AG09319 (cell line): ENCODE measurements at regions not wholly inside any gene's neighbourhood (a gene's known extent, or its start where the extent isn't known, plus 50 kb on each side); places are given as distances from the start of the nearest gene placed in this dataset.

Experiments used
- DNase-seq: peaks from one replicate; pipeline ENCODE4 v3.0.0-alpha.2; 2010; ENCODE audit warnings: low read depth; ENCODE audit errors: extremely low read depth
- CTCF ChIP-seq: IDR thresholded peaks from 2 replicates; pipeline ENCODE4 v1.5.1; 2011; ENCODE audit warnings: low read depth, mild to moderate bottlenecking, inconsistent platforms, low read length, moderate library complexity

DNA sequence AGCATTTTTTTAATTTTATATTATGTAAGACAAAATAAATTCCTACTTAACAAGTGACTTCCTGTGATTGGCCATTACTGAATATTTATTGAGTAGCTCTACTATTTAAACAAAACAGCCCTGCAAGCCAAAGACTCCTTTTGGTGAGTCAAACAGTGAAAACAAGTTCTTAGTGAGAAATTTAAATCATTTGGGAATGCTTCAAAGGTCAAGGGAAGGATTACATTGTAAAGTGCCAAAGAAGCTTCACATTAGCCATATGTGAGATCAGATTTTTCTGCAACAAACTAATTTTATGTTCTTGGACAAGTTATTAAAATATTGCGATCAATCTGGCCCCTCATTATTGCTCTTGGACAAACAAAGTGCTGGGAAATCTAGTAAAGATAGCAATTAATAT lies 795.4 kb upstream of the MGAT4C start:
- TF ChIP-seq CTCF: no peak
- no peak for DNase-seq

- no peak for DNase-seq
- no peak for TF ChIP-seq CTCF
These were observed 791.5 kb upstream of the MGAT4C start for GRCh38 chr12:87047691-87048090.

GRCh38 chr12:87039536-87039935 lies 783.3 kb upstream of the MGAT4C start:
- DNase-seq: no peak
- TF ChIP-seq CTCF: no peak

- TF ChIP-seq CTCF: no peak
- DNase-seq: no peak
These were observed 781.9 kb upstream of the MGAT4C start for GRCh38 chr12:87038098-87038497.

GRCh38 chr12:87025976-87026375 lies 769.8 kb upstream of the MGAT4C start:
- TF ChIP-seq CTCF: no peak
- no peak for DNase-seq

DNA sequence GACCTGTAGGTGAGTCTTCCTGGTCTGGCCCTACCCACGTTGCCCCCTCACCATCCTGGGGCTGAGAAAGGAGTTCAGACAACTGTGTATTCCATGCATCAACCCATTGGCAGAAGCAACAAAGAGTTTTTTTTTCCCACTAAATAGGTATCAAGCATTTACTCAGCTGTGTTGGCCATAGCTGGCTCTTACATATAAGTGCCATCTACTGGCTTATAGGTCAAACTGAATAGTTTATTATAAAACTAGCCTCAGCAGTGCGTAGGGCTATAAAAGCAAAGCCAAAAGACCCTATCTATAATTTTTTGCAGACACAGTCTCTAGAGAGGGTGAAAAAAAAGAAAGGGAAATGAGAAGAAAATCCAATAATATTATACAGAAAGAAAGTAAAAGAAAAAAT lies 765.2 kb upstream of the MGAT4C start:
- TF ChIP-seq CTCF: no peak
- no peak for DNase-seq

GRCh38 chr12:87020071-87020470 lies 763.9 kb upstream of the MGAT4C start:
- no peak for DNase-seq
- TF ChIP-seq CTCF: no peak
